ENCODE measurements at regions not wholly inside any gene's neighbourhood (a gene's known extent, or its start where the extent isn't known, plus 50 kb on each side); places are given as distances from the start of the nearest gene placed in this dataset.

DNA sequence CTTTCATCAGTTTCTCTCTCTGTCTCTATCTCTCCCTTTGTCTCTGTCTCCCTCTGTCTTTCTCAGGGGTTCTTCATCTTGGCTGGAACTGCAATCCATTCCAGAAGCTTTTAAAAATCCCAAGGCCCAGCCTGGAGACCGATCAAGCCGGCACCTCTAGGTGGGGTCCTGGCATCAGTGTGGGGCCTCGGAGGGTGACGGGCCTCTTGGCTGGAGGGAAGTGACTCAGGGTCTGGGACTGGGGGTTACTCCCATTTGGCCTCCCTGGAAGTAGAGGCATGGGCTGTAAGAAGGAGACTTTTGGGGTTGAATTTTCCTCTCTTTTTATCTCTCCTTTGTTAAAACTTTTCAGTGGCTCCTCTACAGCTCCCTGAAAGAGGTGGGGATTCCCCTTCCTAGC, 52.8 kb upstream of the OTOF start:
- DNase-seq: peak; percentile 75

DNA sequence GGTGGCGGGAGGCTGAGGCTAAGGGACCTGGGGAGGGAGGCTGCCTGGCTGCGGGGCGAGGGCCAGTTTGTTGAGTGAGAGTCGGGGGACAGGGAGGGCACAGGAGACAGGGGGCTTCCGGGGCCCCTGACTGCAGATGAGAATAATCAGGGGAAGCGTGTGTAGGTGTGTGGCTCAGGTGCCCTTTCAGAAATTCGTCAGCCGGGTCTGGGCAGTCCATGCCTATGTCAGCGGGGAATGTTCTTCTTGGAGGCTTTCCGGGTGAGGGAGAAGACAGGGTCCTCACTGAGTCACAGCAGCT, 52.3 kb upstream of the OTOF start:
- no peak for DNase-seq

DNA sequence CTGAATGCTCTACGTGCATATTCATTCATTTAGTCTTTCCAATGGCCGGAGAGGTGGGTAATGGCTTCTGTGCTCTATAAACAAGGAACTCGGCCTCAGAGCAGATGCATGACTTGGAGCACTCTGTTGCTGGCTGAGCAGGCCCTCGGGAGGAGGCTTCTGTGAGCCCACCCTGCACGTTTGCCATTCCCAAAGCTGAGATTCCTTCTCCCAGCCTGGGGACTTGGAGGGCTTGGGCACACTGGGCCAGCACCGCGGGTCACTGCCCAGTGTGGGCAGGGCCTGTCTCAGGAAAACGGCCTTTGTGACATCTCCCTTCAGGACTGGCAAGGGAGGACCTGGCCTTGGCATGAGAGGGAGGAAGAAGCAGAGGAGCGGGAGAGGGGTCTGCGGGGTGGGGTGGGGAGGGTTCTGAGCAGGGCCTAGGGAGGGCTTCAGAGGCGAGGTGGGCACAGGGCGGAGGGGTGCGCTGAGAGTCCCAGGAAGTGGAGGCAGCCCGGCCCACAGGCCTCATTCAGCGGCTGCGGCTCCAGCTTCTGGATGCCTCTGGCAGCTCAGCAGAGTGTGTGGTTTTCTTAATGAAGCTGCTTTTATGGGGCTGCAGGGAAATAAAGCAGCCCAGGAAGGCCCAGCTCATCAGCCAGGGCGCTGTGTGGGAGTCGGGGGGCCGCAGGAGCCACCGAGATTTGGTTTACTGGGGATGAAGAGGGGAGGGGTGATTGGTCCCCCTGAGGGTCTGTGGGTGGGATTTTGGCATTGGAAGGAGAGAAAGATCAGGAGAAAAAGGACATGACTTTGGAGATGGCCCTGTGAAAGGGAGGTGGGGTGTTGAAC, 51.7 kb upstream of the OTOF start:
- peak; percentile 25 for DNase-seq

DNA sequence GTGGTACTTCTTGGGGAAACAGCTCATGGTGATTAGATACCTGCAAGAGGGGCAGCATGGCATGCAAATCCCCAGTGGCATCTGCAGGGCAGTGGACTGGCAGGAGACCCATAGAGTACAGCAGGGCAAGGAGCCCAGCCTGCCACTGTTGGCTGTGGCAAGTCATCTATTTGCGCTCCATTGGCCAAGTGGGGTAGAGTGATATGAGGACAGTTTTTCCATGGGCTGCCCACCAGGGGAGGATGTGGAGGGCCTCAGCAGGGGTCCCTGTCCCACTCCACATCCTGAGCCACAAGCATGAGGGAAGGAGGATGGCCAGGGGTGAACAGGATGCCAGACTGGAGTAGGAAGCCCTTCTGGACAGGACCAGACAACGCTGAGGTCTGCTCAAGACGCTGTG, 50.9 kb upstream of the OTOF start:
- DNase-seq: no peak

DNA sequence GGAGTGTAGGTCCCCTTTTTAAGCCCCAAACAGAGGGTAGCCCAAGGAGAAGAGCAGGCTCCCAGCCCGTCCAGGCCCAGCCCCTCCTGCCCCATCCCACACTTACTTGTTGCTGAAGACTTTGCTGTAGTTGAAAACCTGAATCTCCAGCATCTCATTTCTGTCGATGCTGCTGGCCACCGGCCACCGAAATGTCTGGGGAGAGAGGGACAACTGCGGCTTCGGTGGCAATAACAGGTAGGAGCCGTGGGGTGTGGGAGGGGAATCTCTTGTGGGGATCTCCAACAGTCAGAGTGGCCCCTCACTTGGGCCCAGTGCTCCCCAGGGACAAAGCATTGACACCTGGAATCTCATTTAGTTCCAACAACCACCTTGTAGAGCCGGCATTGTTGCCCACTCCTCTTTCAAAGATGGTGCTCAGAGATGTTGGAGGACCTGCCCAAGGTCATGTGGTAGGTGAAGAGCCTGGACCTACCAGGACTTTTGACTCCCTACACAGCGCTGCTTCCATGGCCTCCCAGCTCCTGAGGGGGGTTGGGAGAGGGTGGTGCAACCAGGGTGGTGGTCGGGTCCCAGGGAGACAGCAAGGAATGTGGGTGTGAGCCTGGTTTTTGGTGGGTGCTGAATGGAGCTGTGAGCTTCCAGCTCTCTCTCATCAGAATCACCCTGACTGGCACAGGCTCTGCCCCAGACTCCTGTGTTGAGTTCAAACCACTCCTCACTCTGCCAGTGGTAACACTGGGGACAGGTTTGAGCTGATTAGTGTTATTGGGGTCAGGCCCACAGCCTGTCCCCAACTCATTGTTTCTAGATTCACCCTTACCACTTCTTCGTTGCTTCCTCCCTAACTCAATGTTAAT, 50.0 kb upstream of the OTOF start:
- DNase-seq: no peak

Measured in fibroblast of upper back skin (primary cell).